NCI-H1930 (cell line): ENCODE measurements at regions not wholly inside any gene's neighbourhood (a gene's known extent, or its start where the extent isn't known, plus 50 kb on each side); places are given as distances from the start of the nearest gene placed in this dataset.
"Not testable (repeated sequence)": the region's sequence is repeated elsewhere in the genome, so short reads cannot be mapped to it uniquely, and the experiment has no call there.

ENCODE experiments used
- DNase-seq, 2 experiments: peaks; one replicate each; lab custom pipeline; 2025; lab: John Stamatoyannopoulos, UW

- DNase-seq, result no peak
These were observed 59.7 kb downstream of the NAA11 start for GRCh38 chr4:79266136-79266535.

GRCh38 chr4:79259242-79259641 lies 66.6 kb downstream of the NAA11 start:
- no peak for DNase-seq

- no peak for DNase-seq
These were observed 67.2 kb downstream of the NAA11 start for GRCh38 chr4:79258614-79259176.

- no peak for DNase-seq
These were observed 67.8 kb downstream of the NAA11 start for GRCh38 chr4:79257953-79258613.

- no peak for DNase-seq
These were observed 70.1 kb downstream of the NAA11 start for GRCh38 chr4:79255793-79256192.

GRCh38 chr4:79253924-79254323 lies 71.9 kb downstream of the NAA11 start:
- DNase-seq, result no peak

GRCh38 chr4:79253168-79253567 lies 72.7 kb downstream of the NAA11 start:
- no peak for DNase-seq

- DNase-seq, result no peak
These were observed 75.0 kb downstream of the NAA11 start for GRCh38 chr4:79250887-79251286.

GRCh38 chr4:79249881-79250503 lies 75.9 kb downstream of the NAA11 start:
- DNase-seq, result no peak

GRCh38 chr4:79248610-79249009 lies 77.3 kb downstream of the NAA11 start:
- DNase-seq, result no peak

- no peak for DNase-seq
These were observed 78.0 kb downstream of the NAA11 start for GRCh38 chr4:79247695-79248394.

GRCh38 chr4:79245200-79245940 lies 80.5 kb downstream of the NAA11 start:
- DNase-seq, result not testable (repeated sequence)

GRCh38 chr4:79241846-79242245 lies 84.0 kb downstream of the NAA11 start:
- no peak for DNase-seq

GRCh38 chr4:79237851-79238250 lies 88.0 kb downstream of the NAA11 start:
- DNase-seq, result no peak

- no peak for DNase-seq
These were observed 89.1 kb downstream of the NAA11 start for GRCh38 chr4:79236785-79237184.

GRCh38 chr4:79235095-79235494 lies 90.8 kb downstream of the NAA11 start:
- DNase-seq, result no peak

GRCh38 chr4:79233820-79234219 lies 92.0 kb downstream of the NAA11 start:
- no peak for DNase-seq

GRCh38 chr4:79232540-79232939 lies 93.3 kb downstream of the NAA11 start:
- DNase-seq, result no peak

- no peak for DNase-seq
These were observed 98.0 kb downstream of the NAA11 start for GRCh38 chr4:79227860-79228259.

- no peak for DNase-seq
These were observed 100.5 kb downstream of the NAA11 start for GRCh38 chr4:79225360-79225759.

- no peak for DNase-seq
These were observed 101.1 kb downstream of the NAA11 start for GRCh38 chr4:79224777-79225104.

GRCh38 chr4:79223993-79224776 lies 101.7 kb downstream of the NAA11 start:
- DNase-seq, result no peak
